NCI-H446 (cell line): ENCODE measurements at regions not wholly inside any gene's neighbourhood (a gene's known extent, or its start where the extent isn't known, plus 50 kb on each side); places are given as distances from the start of the nearest gene placed in this dataset.
A peak's percentile ranks its signal among the peaks of the same experiment; 100 is the strongest.
"Not testable (repeated sequence)": the region's sequence is repeated elsewhere in the genome, so short reads cannot be mapped to it uniquely, and the experiment has no call there.

Source experiments
- DNase-seq, 2 experiments: peaks; one replicate each; lab custom pipeline; 2025; lab: John Stamatoyannopoulos, UW

GRCh38 chr16:5215901-5216300 is 118.3 kb upstream of the EEF2KMT start:
- no peak for DNase-seq

GRCh38 chr16:5214466-5214865 is 116.9 kb upstream of the EEF2KMT start:
- DNase-seq = no peak

GRCh38 chr16:5212501-5212900 is 114.9 kb upstream of the EEF2KMT start:
- not testable (repeated sequence) for DNase-seq

- peak in 1 of 2 experiments; percentile 18 for DNase-seq
These were observed 110.4 kb upstream of the EEF2KMT start for GRCh38 chr16:5207862-5208498.

- DNase-seq = no peak
These were observed 109.5 kb upstream of the EEF2KMT start for GRCh38 chr16:5207001-5207523.

- peak in 1 of 2 experiments; percentile 25 for DNase-seq
These were observed 108.9 kb upstream of the EEF2KMT start for GRCh38 chr16:5206331-5206990.

DNA sequence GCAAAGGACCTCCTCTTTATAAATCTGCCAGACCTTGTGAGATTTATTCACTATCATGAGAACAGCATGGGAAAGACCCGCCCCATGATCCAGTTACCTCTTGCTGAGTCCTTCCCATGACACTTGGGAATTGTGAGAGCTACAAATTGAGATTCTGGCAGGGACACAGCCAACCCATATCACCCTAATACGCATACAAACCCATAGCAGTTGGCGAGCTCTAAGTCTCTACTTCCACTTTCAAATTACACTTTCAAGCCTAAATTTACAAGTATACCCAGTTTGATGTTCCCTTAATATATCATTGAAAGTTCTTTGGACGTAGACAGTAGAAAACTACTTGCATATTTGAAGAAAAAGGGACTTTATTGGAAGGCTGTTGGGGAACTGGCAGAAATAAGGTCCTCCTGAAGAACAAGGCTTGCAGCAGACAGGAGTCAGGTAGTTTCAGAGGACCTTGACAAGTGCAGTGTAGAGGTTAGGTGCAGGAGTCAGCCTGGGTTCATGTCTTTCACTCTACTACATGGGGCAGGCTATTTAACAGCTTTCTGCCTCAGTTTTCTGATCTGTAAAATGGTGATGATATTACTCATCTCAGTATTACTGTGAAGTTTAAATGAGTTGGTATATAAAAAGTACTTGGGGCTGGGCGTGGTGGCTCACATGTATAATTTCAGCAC is 107.9 kb upstream of the EEF2KMT start:
- no peak for DNase-seq

DNA sequence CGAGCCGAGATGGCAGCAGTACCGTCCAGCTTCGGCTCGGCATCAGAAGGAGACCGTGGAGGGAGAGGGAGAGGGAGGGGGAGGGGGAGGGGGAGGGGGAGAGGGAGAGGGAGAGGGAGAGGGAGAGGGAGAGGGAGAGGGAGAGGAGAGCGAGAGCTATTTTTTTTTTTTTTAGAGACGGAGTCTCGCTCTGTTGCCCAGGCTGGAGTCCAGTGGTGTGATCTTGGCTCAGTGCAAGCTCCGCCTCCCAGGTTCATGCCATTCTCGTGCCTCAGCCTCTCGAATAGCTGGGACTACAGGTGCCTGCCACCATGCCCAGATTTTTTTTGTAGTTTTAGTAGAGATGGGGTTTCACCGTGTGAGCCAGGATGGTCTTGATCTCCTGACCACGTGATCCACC is 106.1 kb upstream of the EEF2KMT start:
- not testable (repeated sequence) for DNase-seq

- DNase-seq = no peak
These were observed 102.5 kb upstream of the EEF2KMT start for GRCh38 chr16:5200123-5200522.

- no peak for DNase-seq
These were observed 98.6 kb upstream of the EEF2KMT start for GRCh38 chr16:5196204-5196603.

DNA sequence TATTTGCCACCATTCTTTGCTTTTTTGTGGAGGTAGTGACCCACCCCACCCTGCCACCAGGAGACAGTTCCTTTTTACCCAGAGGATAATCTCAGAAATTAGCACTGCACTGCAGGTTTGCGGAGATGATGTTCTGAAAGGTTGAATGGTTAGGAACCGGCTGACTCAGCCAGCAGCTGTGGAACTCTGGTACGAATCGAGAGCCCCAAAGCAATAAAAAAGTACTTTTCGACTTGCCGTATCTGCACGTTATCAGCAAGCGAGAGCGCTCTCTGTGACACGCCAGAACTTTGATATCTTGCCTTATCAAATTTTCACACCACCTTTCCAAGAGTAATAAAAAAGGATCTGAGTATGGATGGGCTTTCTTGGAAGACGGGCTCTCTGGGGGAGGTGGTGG is 96.3 kb upstream of the EEF2KMT start:
- no peak for DNase-seq

DNA sequence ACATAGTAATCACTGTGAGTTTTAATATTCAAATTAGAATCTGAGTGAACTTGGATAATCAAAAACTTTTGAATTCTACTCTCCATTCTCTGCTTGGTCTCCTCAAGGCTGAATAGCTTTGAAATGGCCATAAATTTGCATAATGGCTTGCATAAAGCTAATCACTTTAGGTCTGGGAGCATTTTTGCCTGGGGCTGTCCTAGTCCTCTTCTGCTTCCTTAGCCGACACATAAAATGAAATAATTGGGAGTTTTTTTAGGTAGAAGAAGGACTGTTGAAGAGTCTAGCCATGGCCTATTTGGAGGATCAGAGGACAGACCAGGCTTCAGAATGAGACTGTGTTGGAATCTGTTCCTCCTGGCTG is 91.4 kb upstream of the EEF2KMT start:
- DNase-seq = no peak

GRCh38 chr16:5188318-5188988 is 90.9 kb upstream of the EEF2KMT start:
- no peak for DNase-seq

- no peak for DNase-seq
These were observed 89.9 kb upstream of the EEF2KMT start for GRCh38 chr16:5187402-5187952.

GRCh38 chr16:5186381-5186903 is 88.8 kb upstream of the EEF2KMT start:
- DNase-seq = no peak

DNA sequence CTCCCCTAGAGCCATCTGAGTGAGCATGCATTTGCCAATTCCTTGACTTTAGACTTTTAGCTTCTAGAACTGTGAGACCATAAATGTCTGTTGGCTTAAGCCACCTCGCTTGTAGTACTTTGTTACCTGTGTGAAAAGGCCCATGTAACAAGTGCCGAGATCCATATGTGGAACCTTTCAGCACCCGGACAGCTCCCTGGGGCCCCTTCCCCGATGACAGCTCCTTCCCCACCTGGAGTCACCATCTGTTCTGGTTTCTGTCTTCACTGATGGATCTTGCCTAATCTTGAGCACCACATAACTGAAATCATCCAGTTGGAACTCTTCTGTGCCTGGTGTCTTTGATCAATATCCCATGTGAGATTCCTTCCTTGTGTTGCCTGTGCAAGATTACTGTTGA is 78.9 kb upstream of the EEF2KMT start:
- DNase-seq = no peak

- peak in 1 of 2 experiments; percentile 52 for DNase-seq
These were observed 77.7 kb upstream of the EEF2KMT start for GRCh38 chr16:5175266-5175665.

- DNase-seq = no peak
These were observed 68.9 kb upstream of the EEF2KMT start for GRCh38 chr16:5166486-5166885.

DNA sequence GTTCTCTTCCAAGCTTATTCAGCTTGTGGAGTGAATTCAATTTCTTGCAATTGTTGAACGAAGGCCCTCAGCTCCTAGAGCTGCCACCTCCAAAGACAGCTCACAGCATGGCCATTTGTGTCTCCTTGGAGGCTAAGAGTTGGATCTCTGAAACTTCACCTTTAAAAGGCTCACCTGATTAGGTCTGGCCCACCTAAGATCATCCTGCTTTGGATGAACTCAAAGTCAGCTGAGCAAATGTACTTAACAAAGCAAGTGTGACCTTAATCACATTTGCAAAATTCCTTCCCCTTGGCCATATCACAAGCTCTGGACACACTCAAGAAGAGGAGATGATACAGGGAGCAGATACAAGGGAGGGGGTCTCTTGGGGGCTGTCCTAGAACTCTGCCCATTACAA is 67.8 kb upstream of the EEF2KMT start:
- not testable (repeated sequence) for DNase-seq

DNA sequence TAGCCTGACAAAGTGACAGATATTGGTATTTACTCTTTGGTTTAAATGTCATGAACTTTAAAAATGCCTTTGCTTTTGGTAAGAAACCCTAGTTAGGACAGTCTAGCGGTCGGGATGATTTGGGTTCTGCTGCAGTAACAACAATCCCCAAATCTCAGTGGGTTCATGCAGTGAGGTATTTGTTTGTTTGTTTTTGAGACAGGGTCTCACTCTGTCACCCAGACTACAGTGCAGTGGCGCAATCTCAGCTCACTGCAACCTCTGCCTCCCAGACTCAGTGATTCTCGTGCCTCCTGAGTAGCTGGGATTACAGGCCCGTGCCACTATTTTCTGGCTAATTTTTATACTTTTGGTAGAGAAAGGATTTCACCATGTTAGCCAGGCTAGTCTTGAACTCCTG is 65.2 kb upstream of the EEF2KMT start:
- DNase-seq = not testable (repeated sequence)

GRCh38 chr16:5161888-5162287 is 64.3 kb upstream of the EEF2KMT start:
- not testable (repeated sequence) for DNase-seq

DNA sequence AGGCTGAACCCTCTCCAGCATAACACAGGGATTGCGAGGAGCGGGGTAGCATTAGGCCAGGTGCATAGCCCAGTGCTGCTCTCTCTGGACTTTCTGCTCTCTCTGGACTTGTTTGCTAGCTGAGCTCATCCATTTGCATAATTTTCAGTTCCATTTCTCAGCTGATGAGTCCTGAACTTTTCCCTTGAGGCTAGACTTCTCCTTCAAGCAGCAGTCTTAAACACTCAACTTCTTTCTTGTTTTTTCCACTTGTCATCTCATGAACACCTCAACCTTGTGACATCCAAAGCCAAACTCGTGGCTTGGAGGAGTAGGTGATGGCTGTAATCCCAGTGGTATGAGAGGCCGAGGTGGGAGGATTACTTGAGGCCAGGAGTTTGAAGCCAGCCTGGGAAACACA is 62.4 kb upstream of the EEF2KMT start:
- not testable (repeated sequence) for DNase-seq
